ENCODE measurements at regions not wholly inside any gene's neighbourhood (a gene's known extent, or its start where the extent isn't known, plus 50 kb on each side); places are given as distances from the start of the nearest gene placed in this dataset.

DNA sequence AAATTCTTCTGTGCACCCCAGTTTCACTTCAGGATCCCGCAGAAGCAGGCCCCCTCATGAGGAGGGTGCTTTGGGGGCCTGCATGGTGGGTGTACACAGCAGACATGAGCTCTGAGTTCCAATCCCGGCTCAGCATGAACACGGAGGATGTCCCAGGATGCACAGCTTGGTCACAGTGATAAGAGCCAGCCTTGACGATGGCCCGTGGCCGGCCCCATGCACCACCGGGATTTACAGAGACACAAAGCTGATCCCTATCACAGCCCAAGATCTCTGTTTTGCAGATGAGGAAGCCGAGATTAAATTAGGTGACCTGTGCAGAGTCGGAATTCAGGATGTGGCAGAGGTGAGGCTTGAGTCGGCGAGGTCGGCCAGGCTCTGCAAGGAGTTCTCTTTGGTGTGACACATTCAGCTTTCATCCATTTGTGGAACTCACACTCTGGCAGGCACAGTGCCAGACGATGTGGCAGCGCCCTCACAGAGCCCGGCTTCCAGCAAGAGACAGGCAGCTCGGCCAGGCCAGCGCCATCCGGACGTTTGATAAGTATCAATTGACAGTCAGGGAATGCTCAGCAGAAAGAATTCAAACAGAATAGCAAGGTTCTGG is 456.3 kb upstream of the MYT1L start:
- TF ChIP-seq CTCF (IDR thresholded peaks at IDR 0.05): no peak
- no peaks in the 10 kb centered on the region for H3K4me1 ChIP-seq
- H3K9me3 ChIP-seq: no peaks in the 10 kb centered on the region
- H3K4me3 ChIP-seq: no peak overlapping the region
- no peak overlapping the region for H3K27ac ChIP-seq
- no peak overlapping the region for H3K9ac ChIP-seq (ENCODE audit: low read depth in 2 of 2, low read length in 2 of 2)
- no peaks in the 10 kb centered on the region for H3K27me3 ChIP-seq
- no peak for DNase-seq
- intact Hi-C loops (cut with DNase I): no loop called here
- H3K36me3 ChIP-seq: no peaks in the 10 kb centered on the region

DNA sequence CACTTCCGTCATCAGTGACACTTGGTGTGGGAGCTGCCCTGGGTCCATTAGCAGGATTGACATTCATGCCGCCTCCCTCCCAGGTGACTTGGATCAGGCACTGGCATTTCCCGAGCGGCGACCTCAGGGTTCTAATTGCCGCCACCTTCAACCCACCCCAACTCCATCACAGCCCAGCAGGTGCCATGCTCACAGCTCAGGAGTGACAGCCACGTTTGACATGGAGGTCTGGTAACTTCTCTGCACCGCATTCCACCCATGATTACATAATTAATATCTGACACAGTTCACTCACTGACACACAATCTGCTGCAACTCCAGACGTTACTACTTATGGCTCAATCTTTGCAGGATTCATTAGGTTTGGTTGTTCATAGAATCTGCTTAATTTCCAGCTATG is 450.9 kb upstream of the MYT1L start:
- intact Hi-C loops (cut with DNase I): no loop called here
- H3K27ac ChIP-seq: no peak overlapping the region
- no peak for TF ChIP-seq CTCF (IDR thresholded peaks at IDR 0.05)
- no peaks in the 10 kb centered on the region for H3K4me1 ChIP-seq
- no peaks in the 10 kb centered on the region for H3K36me3 ChIP-seq
- DNase-seq: no peak
- H3K9me3 ChIP-seq: no peaks in the 10 kb centered on the region
- H3K27me3 ChIP-seq: no peaks in the 10 kb centered on the region
- no peak overlapping the region for H3K4me3 ChIP-seq
- H3K9ac ChIP-seq (ENCODE audit: low read depth in 2 of 2, low read length in 2 of 2): no peak overlapping the region

GRCh38 chr2:2779727-2780126 is 448.7 kb upstream of the MYT1L start:
- intact Hi-C loops (cut with DNase I): no loop called here
- no peak for DNase-seq
- TF ChIP-seq CTCF (IDR thresholded peaks at IDR 0.05): no peak
- Histone ChIP-seq H3K9me3 (no peaks in the 10 kb centered on the region), H3K4me3 (no peak overlapping the region), H3K36me3 (no peaks in the 10 kb centered on the region), H3K9ac (ENCODE audit: low read depth in 2 of 2, low read length in 2 of 2) (no peak overlapping the region), H3K4me1 (no peaks in the 10 kb centered on the region), H3K27ac (no peak overlapping the region), H3K27me3 (no peaks in the 10 kb centered on the region)

DNA sequence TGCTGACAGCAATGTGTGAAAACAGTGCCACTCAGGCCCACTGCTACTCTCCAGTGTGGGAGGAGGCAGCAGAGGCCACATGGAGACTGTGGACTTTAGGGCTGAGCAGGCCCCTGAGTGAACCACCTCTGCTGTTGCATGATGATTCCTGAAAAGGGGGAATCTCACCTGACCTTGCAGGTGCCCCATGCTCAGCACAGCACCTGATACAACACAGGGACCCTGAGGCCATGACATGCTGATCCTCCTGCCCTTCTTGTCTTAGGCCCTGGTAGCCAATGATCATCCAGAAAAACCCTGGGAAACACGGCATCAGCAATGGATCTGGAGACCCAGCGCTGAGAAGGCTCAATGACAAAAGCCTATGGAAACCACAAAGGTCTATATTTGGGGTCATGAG is 446.8 kb upstream of the MYT1L start:
- no peak overlapping the region for H3K4me3 ChIP-seq
- intact Hi-C loops (cut with DNase I): no loop called here
- no peak for TF ChIP-seq CTCF (IDR thresholded peaks at IDR 0.05)
- no peak overlapping the region for H3K27ac ChIP-seq
- no peaks in the 10 kb centered on the region for H3K9me3 ChIP-seq
- no peak for DNase-seq
- H3K27me3 ChIP-seq: no peaks in the 10 kb centered on the region
- no peaks in the 10 kb centered on the region for H3K36me3 ChIP-seq
- H3K4me1 ChIP-seq: no peaks in the 10 kb centered on the region
- no peak overlapping the region for H3K9ac ChIP-seq (ENCODE audit: low read depth in 2 of 2, low read length in 2 of 2)

DNA sequence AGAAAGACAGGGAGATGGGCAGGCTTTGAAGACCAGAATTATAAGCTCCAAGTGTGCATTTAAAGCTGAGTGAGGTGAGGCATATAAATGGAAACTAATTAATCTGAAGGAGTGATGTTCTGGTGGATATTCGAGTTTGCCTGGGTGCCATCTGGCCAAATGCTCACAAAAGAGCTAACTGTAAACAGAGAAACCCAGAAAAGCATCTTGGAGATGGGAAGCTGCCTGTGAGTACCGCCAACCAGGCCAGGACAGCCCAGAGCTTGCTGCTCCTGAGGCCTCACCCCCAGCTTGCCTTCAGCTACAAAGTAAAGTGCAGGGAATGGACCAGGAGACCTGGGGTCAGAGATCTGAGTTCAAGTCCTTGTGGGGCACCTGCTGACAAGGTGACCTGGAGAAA is 446.1 kb upstream of the MYT1L start:
- TF ChIP-seq CTCF (IDR thresholded peaks at IDR 0.05): no peak
- intact Hi-C loops (cut with DNase I): no loop called here

More for the DNA sequence above, 446.1 kb upstream of the MYT1L start:
- Histone ChIP-seq H3K4me1 (no peaks in the 10 kb centered on the region), H3K9ac (ENCODE audit: low read depth in 2 of 2, low read length in 2 of 2) (no peak overlapping the region), H3K9me3 (no peaks in the 10 kb centered on the region), H3K27me3 (no peaks in the 10 kb centered on the region), H3K4me3 (no peak overlapping the region), H3K36me3 (no peaks in the 10 kb centered on the region), H3K27ac (no peak overlapping the region)
- DNase-seq: no peak

Measured in colonic mucosa (tissue), 4 donors.